ENCODE measurements at regions not wholly inside any gene's neighbourhood (a gene's known extent, or its start where the extent isn't known, plus 50 kb on each side); places are given as distances from the start of the nearest gene placed in this dataset.

GRCh38 chr5:9977070-9977469 is 272.6 kb downstream of the ATPSCKMT start:
- Histone ChIP-seq H3K4me3 (ENCODE audit: low read length) (no peak overlapping the region), H3K27ac (ENCODE audit: low read length) (no peak overlapping the region), H3K79me2 (replicated peaks; ENCODE audit: insufficient read depth, low read length) (no peaks in the 10 kb centered on the region), H3K9me2 (ENCODE audit: insufficient read depth, low read length) (no peaks in the 10 kb centered on the region), H3F3A (ENCODE audit: insufficient read depth, low read length, poor library complexity, severe bottlenecking) (no peaks in the 10 kb centered on the region), H4K20me1 (ENCODE audit: insufficient read depth) (no peaks in the 10 kb centered on the region), H3K9ac (ENCODE audit: low read length) (no peak overlapping the region), H3K27me3 (ENCODE audit: insufficient read depth, low read depth, low read length) (no peaks in the 10 kb centered on the region), H3K36me3 (ENCODE audit: insufficient read depth, low read length) (no peaks in the 10 kb centered on the region), H3K4me2 (ENCODE audit: low read length) (no peak overlapping the region), H3K9me3 (ENCODE audit: low read length) (no peaks in the 10 kb centered on the region), H2AFZ (ENCODE audit: low read depth, low read length) (no peak overlapping the region)
- TF ChIP-seq SMC3 (conservative IDR thresholded peaks at IDR 0.05; ENCODE audit: poor library complexity) (no peak), REST (IDR thresholded peaks at IDR 0.05; ENCODE audit: borderline replicate concordance) (no peak), MXI1 (conservative IDR thresholded peaks at IDR 0.05; ENCODE audit: poor library complexity, severe bottlenecking) (no peak), EP300 (conservative IDR thresholded peaks at IDR 0.05; ENCODE audit: poor library complexity, severe bottlenecking) (no peak), POLR2AphosphoS5 (IDR thresholded peaks at IDR 0.05) (no peak), EZH2 (IDR thresholded peaks at IDR 0.05; ENCODE audit: borderline replicate concordance, insufficient read depth, low read length, poor library complexity, severe bottlenecking) (no peak), RAD21 (conservative IDR thresholded peaks at IDR 0.05) (no peak), TAF1 (IDR thresholded peaks at IDR 0.05; ENCODE audit: low read depth) (no peak)
- TF ChIP-seq, protein P1, sequence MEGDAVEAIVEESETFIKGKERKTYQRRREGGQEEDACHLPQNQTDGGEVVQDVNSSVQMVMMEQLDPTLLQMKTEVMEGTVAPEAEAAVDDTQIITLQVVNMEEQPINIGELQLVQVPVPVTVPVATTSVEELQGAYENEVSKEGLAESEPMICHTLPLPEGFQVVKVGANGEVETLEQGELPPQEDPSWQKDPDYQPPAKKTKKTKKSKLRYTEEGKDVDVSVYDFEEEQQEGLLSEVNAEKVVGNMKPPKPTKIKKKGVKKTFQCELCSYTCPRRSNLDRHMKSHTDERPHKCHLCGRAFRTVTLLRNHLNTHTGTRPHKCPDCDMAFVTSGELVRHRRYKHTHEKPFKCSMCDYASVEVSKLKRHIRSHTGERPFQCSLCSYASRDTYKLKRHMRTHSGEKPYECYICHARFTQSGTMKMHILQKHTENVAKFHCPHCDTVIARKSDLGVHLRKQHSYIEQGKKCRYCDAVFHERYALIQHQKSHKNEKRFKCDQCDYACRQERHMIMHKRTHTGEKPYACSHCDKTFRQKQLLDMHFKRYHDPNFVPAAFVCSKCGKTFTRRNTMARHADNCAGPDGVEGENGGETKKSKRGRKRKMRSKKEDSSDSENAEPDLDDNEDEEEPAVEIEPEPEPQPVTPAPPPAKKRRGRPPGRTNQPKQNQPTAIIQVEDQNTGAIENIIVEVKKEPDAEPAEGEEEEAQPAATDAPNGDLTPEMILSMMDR (IDR thresholded peaks at IDR 0.05; ENCODE audit: poor library complexity, severe bottlenecking) = no peak

DNA sequence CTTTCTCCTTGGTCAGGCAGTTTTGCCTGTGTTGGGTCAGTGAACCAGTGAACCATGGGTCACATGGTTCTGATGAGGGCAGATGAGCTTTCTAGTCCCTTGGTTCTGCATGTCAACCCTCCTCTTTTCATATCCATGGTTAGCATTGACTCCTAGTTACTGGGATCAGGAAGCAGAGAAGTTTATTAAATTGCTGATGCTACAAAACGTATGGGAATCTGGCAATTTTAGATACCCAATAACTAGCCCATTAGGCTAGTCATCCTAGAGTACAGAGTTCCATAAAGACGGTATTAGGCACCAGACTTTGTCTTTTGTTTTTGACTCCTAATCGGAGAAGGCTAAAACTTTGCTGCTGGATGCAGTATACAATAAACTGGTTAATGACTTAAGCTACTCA is 273.1 kb downstream of the ATPSCKMT start:
- TF ChIP-seq RAD21 (conservative IDR thresholded peaks at IDR 0.05) (no peak), REST (IDR thresholded peaks at IDR 0.05; ENCODE audit: borderline replicate concordance) (no peak), EZH2 (IDR thresholded peaks at IDR 0.05; ENCODE audit: borderline replicate concordance, insufficient read depth, low read length, poor library complexity, severe bottlenecking) (no peak), MXI1 (conservative IDR thresholded peaks at IDR 0.05; ENCODE audit: poor library complexity, severe bottlenecking) (no peak), POLR2AphosphoS5 (IDR thresholded peaks at IDR 0.05) (no peak), EP300 (conservative IDR thresholded peaks at IDR 0.05; ENCODE audit: poor library complexity, severe bottlenecking) (no peak), SMC3 (conservative IDR thresholded peaks at IDR 0.05; ENCODE audit: poor library complexity) (no peak), TAF1 (IDR thresholded peaks at IDR 0.05; ENCODE audit: low read depth) (no peak)
- TF ChIP-seq, protein P1 (IDR thresholded peaks at IDR 0.05; ENCODE audit: poor library complexity, severe bottlenecking) = no peak

More for the DNA sequence above, 273.1 kb downstream of the ATPSCKMT start:
- H2AFZ ChIP-seq (ENCODE audit: low read depth, low read length) = no peak overlapping the region
- no peaks in the 10 kb centered on the region for H3F3A ChIP-seq (ENCODE audit: insufficient read depth, low read length, poor library complexity, severe bottlenecking)
- H3K36me3 ChIP-seq (ENCODE audit: insufficient read depth, low read length) = no peaks in the 10 kb centered on the region
- H3K4me3 ChIP-seq (ENCODE audit: low read length) = no peak overlapping the region
- no peaks in the 10 kb centered on the region for H3K79me2 ChIP-seq (replicated peaks; ENCODE audit: insufficient read depth, low read length)
- H4K20me1 ChIP-seq (ENCODE audit: insufficient read depth) = no peaks in the 10 kb centered on the region
- H3K4me2 ChIP-seq (ENCODE audit: low read length) = no peak overlapping the region
- H3K27me3 ChIP-seq (ENCODE audit: insufficient read depth, low read depth, low read length) = no peaks in the 10 kb centered on the region
- H3K9me3 ChIP-seq (ENCODE audit: low read length) = no peaks in the 10 kb centered on the region
- H3K9ac ChIP-seq (ENCODE audit: low read length) = no peak overlapping the region
- H3K27ac ChIP-seq (ENCODE audit: low read length) = no peak overlapping the region
- no peaks in the 10 kb centered on the region for H3K9me2 ChIP-seq (ENCODE audit: insufficient read depth, low read length)

All from neural cell (in vitro differentiated cells).